ACHN (cell line): ENCODE measurements at regions not wholly inside any gene's neighbourhood (a gene's known extent, or its start where the extent isn't known, plus 50 kb on each side); places are given as distances from the start of the nearest gene placed in this dataset.

Experiments used
- DNase-seq: peaks from one replicate; pipeline ENCODE4 v3.0.0-alpha.2; 2015
- in situ Hi-C: cut with HindIII; loops from 2 replicates; pipeline ENCODE4 v1.10.0; 2017; ENCODE audit warnings: low sequenced_read_pairs, low pct_ligation_motif_present, low pct_unique_long_range_greater_than_20kb

GRCh38 chr4:157564771-157565170, 344.2 kb downstream of the GRIA2 start:
- no peak for DNase-seq
- in situ Hi-C loops = no loop called here

DNA sequence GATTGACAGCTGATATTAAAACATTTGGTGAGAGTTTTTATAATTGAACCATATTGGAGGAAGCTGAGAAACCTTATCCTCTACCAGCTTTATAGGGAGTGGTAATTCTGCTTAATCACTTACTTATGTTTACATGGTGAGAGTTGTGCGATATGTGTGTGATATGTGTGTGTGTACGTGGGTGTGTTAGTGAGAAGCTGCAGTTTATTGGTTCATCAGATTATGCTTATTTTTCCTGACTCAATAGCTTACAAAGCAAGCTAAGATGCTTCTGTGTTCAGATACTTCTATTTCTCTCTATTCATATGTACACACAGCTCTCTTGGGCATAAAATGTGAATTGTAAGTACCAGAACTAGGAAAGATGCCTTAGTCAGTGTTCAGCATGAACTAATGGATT, 343.7 kb downstream of the GRIA2 start:
- in situ Hi-C loops = no loop called here
- DNase-seq = no peak

DNA sequence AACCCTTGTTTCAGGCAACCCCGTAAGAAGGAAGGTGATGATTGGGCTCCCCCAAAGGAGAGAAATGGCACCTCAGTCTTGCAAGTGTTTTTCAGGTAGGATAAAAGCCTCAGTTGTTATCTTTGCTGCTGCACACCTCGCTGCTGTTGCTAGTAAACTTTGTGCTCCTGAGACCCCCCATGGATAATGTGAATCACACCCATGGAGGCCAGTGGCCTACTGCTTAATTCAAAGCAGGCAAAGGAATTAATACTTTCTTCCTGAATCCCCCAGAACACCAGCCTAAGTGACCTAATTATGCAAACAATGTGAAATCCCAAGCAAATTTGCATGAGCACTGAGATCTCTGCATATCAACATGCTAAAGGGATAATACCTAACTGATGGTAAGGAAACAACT, 337.5 kb downstream of the GRIA2 start:
- in situ Hi-C loops = no loop called here
- DNase-seq = no peak

DNA sequence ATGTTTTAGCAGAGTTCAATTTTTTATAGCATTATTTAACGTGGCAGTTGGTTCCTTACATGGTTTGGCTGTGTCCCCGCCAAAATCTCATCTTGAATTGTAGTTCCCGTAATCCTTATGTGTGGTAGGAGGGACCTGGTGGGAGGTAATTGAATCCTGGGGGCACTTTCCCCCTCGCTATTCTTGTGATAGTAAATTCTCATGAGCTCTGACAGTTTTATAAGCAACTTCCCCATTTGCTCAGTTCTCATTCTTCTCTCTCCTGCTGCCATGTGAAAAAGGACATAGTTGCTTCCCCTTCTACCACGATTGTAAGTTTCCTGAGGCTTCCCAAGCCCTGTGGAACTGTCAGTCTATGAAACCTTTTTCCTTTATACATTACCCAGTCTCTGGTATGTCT, 329.5 kb downstream of the GRIA2 start:
- in situ Hi-C loops = no loop called here
- no peak for DNase-seq

- in situ Hi-C loops = no loop called here
- DNase-seq = no peak
Measured at GRCh38 chr4:157527954-157528353, 307.4 kb downstream of the GRIA2 start.

- in situ Hi-C loops = no loop called here
- DNase-seq = no peak
Measured at GRCh38 chr4:157521906-157522305, 301.4 kb downstream of the GRIA2 start.

GRCh38 chr4:157514711-157515110, 294.2 kb downstream of the GRIA2 start:
- in situ Hi-C loops = no loop called here
- DNase-seq = no peak

DNA sequence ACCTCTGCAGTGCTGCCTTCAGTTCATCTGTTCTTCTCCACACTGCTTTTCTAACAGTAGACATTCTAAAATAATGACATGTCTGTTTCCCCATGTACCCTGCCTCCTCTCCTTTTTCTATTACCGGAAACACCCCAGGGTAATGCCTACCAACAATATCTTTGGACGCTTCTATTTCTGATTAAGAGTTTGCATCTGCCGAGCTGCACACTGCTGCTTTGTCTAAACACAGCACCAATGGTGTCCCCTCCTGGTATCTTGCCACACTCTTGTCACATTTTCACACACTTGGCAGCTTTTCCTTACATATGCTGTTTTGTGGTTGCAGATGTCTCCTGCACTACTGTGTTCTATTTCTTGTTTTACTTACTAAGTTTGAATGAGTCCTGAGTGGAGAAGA, 288.8 kb downstream of the GRIA2 start:
- DNase-seq = no peak
- in situ Hi-C loops = no loop called here

GRCh38 chr4:157502656-157503055, 282.1 kb downstream of the GRIA2 start:
- no peak for DNase-seq
- in situ Hi-C loops = no loop called here

- in situ Hi-C loops = no loop called here
- DNase-seq = no peak
Measured at GRCh38 chr4:157459785-157460184, 239.3 kb downstream of the GRIA2 start.

DNA sequence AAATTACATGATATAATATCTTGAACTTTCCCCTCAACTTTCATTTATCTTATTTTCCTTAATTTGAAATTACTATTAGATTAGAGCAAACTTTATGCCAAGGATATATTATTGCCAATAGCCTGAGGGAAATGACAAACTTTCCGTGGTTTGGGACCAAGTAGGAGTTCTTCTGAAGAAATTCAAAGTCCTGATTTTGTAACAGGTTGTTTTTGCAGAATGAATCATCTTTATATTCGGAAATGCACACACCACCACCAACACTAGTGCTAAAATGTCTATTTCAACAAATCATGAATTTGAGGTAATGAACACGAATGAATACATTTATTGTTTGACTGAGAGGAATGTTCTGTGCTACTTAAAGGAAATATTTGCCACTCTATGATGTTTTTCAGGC, 226.7 kb downstream of the GRIA2 start:
- in situ Hi-C loops = no loop called here
- no peak for DNase-seq

DNA sequence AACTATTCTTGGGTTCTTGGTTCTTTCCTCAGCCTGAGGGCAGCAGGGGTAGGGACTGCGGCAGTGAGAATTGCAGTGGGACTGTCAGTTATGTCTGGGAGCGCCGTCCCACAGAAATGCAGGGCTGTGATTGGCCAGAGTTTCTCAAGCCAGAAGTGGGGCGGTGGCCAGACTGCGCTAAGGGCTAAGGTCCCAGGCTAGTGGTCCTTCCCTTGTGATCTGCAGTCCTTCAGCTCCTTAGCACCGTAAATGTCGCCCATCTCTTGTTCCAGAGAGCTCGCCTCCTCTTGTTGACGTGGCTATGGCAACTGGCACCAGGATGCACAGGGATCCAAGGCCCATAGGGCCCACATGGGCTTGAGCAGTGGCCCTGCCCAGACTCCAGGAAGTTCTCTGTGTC, 223.5 kb downstream of the GRIA2 start:
- in situ Hi-C loops = no loop called here
- DNase-seq = no peak

DNA sequence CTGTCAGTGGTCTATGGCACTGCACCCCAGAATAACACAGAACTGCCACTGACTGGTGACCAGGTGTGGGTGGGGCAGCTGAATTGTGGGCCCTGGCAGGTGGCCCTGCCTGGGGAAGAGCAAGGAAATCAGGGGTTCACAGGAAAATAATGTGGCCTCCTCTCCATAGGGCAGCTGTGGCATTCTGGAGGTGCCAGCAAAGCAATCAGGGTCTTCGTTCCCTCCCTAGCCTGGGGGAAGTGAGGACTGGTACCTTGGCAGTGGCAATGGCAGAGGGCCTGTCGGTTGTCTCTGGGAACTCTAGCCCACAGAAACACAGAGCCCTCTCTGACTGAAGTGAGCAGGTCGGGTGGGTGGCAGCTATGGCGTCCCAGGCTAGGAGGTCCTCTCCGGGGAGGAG, 223.0 kb downstream of the GRIA2 start:
- DNase-seq = no peak
- in situ Hi-C loops = no loop called here

DNA sequence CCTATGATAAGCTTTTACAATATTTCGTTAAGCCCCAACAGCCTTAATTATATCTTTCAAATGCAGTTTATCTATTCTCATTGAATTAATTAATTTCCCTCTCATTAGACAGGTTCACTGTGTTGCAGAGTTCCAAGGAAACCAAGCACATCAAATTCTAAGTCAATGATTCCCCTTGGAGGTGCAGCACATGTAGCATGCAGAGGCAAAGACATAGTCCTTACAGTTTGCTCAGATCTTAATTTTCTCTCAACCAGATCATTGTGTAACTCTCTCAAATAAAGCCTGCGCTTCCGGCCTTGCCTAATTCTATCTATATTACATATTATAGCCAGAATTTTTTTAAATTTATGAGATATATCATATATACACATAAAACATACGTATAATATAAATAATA, 205.4 kb downstream of the GRIA2 start:
- in situ Hi-C loops = no loop called here
- DNase-seq = no peak

GRCh38 chr4:157423526-157424020, 203.0 kb downstream of the GRIA2 start:
- in situ Hi-C loops = no loop called here
- no peak for DNase-seq

GRCh38 chr4:157421365-157421764, 200.8 kb downstream of the GRIA2 start:
- no peak for DNase-seq
- in situ Hi-C loops = no loop called here
